GM23338 (cell line): ENCODE measurements at regions not wholly inside any gene's neighbourhood (a gene's known extent, or its start where the extent isn't known, plus 50 kb on each side); places are given as distances from the start of the nearest gene placed in this dataset.

Source experiments
- ATAC-seq: fragments of 200-7000 bp; cut with Tn5 transposase; 3 replicates; pipeline ENCODE4 v1.9.1; 2020
- DNase-seq: peaks from one replicate; pipeline ENCODE4 v3.0.0-alpha.2; 2015; ENCODE audit warnings: low spot score
- H2AFZ ChIP-seq: fragments of 200-600 bp; sonication (generic); 2 replicates; pipeline ENCODE4 v1.8.0; 2016; ENCODE audit warnings: antibody characterized with exemption, mild to moderate bottlenecking, moderate library complexity
- H3F3A ChIP-seq: fragments of 200-600 bp; sonication (generic); replicated peaks from 2 replicates; pipeline ENCODE4 v1.8.0; 2017; ENCODE audit warnings: antibody characterized with exemption, mixed run types, low read depth
- H3K27ac ChIP-seq: fragments of 200-600 bp; sonication (generic); 2 replicates; pipeline ENCODE4 v1.6.1; 2016; ENCODE audit warnings: low read depth
- H3K27me3 ChIP-seq: fragments of 200-600 bp; sonication (generic); 2 replicates; pipeline ENCODE4 v1.8.0; 2016; ENCODE audit warnings: mild to moderate bottlenecking, mixed run types, moderate library complexity; ENCODE audit not compliant: insufficient read depth
- H3K36me3 ChIP-seq: fragments of 200-600 bp; sonication (generic); 2 replicates; pipeline ENCODE4 v1.8.0; 2016; ENCODE audit warnings: mild to moderate bottlenecking; ENCODE audit not compliant: insufficient read depth
- H3K4me1 ChIP-seq: fragments of 200-600 bp; sonication (generic); 2 replicates; pipeline ENCODE4 v1.8.0; 2016; ENCODE audit warnings: mild to moderate bottlenecking, moderate library complexity; ENCODE audit not compliant: insufficient read depth
- H3K4me2 ChIP-seq: fragments of 200-600 bp; sonication (generic); 2 replicates; pipeline ENCODE4 v1.7.1; 2017; ENCODE audit warnings: mixed run types
- H3K4me3 ChIP-seq: fragments of 200-600 bp; sonication (generic); 2 replicates; pipeline ENCODE4 v1.6.1; 2016; ENCODE audit warnings: mixed run types
- H3K79me2 ChIP-seq: fragments of 200-600 bp; sonication (generic); replicated peaks from 2 replicates; pipeline ENCODE4 v1.8.0; 2017; ENCODE audit warnings: mild to moderate bottlenecking; ENCODE audit not compliant: insufficient read depth
- H3K9me2 ChIP-seq: fragments of 200-600 bp; sonication (generic); 2 replicates; pipeline ENCODE4 v1.8.0; 2017; ENCODE audit not compliant: insufficient read depth
- H4K20me1 ChIP-seq: fragments of 200-600 bp; sonication (generic); replicated peaks from 2 replicates; pipeline ENCODE4 v1.8.0; 2017; ENCODE audit warnings: mild to moderate bottlenecking; ENCODE audit not compliant: insufficient read depth
- H3K27ac Mint-ChIP-seq: 2 replicates; pipeline ENCODE4 v1.8.0; 2020; ENCODE audit warnings: inconsistent platforms, mild to moderate bottlenecking, moderate library complexity, mixed read lengths
- H3K27me3 Mint-ChIP-seq: 3 replicates; pipeline ENCODE4 v1.8.0; 2022; ENCODE audit warnings: low read depth, mild to moderate bottlenecking, moderate library complexity, mixed read lengths, inconsistent platforms; ENCODE audit not compliant: insufficient read depth, poor library complexity
- H3K36me3 Mint-ChIP-seq: 3 replicates; pipeline ENCODE4 v1.8.0; 2021; ENCODE audit warnings: low read depth, mild to moderate bottlenecking, inconsistent platforms, moderate library complexity, mixed read lengths
- H3K4me1 Mint-ChIP-seq: 3 replicates; pipeline ENCODE4 v1.8.0; 2020; ENCODE audit warnings: mild to moderate bottlenecking, inconsistent platforms, mixed read lengths
- H3K4me3 Mint-ChIP-seq: 3 replicates; pipeline ENCODE4 v1.8.0; 2021; ENCODE audit warnings: moderate library complexity, mild to moderate bottlenecking, inconsistent platforms, mixed read lengths
- H3K9me3 Mint-ChIP-seq: 3 replicates; pipeline ENCODE4 v1.8.0; 2020; ENCODE audit warnings: moderate library complexity, mild to moderate bottlenecking, inconsistent platforms, mixed read lengths
- CREB1 ChIP-seq: fragments of 250-450 bp; sonication (Bioruptor Pico); IDR thresholded peaks from 2 replicates; pipeline ENCODE4 v1.5.0; 2020; ENCODE audit warnings: low read depth, mild to moderate bottlenecking, moderate library complexity
- EZH2 ChIP-seq: fragments of 200-600 bp; sonication (generic); IDR thresholded peaks from one replicate; pipeline ENCODE4 v1.8.0; 2017; ENCODE audit warnings: antibody characterized with exemption, mild to moderate bottlenecking, low read depth; ENCODE audit not compliant: unreplicated experiment
- EZH2phosphoT487 ChIP-seq: fragments of 200-600 bp; sonication (generic); IDR thresholded peaks from one replicate; pipeline ENCODE4 v1.8.1; 2018; ENCODE audit warnings: antibody characterized with exemption; ENCODE audit not compliant: unreplicated experiment
- POLR2AphosphoS5 ChIP-seq: IDR thresholded peaks from 2 replicates; pipeline ENCODE4 v1.6.1; 2016; ENCODE audit warnings: antibody characterized with exemption, low read depth
- ZNF114 ChIP-seq: fragments of 250-450 bp; sonication (Bioruptor Pico); IDR thresholded peaks from 2 replicates; pipeline ENCODE4 v1.5.0; 2020; ENCODE audit warnings: mild to moderate bottlenecking, moderate library complexity
- ZNF331 ChIP-seq: fragments of 250-450 bp; sonication (Bioruptor Pico); IDR thresholded peaks from 2 replicates; pipeline ENCODE4 v1.5.0; 2020; ENCODE audit warnings: low read depth, mild to moderate bottlenecking, moderate library complexity
- TF ChIP-seq, protein P1 (sequence below): fragments of 250-450 bp; sonication (Bioruptor Pico); IDR thresholded peaks from 2 replicates; pipeline ENCODE4 v1.5.0; 2020; ENCODE audit warnings: mild to moderate bottlenecking, moderate library complexity
- TF ChIP-seq, protein P2 (sequence below): IDR thresholded peaks from one replicate; pipeline ENCODE4 v1.6.1; 2018; ENCODE audit warnings: antibody characterized with exemption; ENCODE audit not compliant: unreplicated experiment

DNA sequence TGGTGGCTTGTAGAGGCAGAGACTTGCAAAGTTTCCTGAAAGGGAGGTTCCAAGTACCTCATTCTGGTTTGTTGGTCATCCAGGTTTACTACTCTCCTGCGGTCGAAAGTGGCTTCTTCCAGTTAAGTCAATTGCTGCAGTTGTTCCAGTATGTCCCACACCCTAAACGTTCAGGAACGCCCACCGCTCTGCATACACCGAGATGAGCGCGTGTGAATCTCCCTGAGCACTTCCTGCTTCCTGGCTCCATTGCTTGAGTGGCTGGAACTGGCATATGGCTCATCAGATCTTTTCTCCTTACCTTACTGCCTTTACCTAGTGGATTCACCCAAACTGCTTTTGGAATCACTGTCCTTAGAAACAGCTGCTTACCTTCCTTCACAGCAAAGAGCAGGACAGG is 59.1 kb upstream of the GLIS3 start (continued):
- TF ChIP-seq, protein P1, sequence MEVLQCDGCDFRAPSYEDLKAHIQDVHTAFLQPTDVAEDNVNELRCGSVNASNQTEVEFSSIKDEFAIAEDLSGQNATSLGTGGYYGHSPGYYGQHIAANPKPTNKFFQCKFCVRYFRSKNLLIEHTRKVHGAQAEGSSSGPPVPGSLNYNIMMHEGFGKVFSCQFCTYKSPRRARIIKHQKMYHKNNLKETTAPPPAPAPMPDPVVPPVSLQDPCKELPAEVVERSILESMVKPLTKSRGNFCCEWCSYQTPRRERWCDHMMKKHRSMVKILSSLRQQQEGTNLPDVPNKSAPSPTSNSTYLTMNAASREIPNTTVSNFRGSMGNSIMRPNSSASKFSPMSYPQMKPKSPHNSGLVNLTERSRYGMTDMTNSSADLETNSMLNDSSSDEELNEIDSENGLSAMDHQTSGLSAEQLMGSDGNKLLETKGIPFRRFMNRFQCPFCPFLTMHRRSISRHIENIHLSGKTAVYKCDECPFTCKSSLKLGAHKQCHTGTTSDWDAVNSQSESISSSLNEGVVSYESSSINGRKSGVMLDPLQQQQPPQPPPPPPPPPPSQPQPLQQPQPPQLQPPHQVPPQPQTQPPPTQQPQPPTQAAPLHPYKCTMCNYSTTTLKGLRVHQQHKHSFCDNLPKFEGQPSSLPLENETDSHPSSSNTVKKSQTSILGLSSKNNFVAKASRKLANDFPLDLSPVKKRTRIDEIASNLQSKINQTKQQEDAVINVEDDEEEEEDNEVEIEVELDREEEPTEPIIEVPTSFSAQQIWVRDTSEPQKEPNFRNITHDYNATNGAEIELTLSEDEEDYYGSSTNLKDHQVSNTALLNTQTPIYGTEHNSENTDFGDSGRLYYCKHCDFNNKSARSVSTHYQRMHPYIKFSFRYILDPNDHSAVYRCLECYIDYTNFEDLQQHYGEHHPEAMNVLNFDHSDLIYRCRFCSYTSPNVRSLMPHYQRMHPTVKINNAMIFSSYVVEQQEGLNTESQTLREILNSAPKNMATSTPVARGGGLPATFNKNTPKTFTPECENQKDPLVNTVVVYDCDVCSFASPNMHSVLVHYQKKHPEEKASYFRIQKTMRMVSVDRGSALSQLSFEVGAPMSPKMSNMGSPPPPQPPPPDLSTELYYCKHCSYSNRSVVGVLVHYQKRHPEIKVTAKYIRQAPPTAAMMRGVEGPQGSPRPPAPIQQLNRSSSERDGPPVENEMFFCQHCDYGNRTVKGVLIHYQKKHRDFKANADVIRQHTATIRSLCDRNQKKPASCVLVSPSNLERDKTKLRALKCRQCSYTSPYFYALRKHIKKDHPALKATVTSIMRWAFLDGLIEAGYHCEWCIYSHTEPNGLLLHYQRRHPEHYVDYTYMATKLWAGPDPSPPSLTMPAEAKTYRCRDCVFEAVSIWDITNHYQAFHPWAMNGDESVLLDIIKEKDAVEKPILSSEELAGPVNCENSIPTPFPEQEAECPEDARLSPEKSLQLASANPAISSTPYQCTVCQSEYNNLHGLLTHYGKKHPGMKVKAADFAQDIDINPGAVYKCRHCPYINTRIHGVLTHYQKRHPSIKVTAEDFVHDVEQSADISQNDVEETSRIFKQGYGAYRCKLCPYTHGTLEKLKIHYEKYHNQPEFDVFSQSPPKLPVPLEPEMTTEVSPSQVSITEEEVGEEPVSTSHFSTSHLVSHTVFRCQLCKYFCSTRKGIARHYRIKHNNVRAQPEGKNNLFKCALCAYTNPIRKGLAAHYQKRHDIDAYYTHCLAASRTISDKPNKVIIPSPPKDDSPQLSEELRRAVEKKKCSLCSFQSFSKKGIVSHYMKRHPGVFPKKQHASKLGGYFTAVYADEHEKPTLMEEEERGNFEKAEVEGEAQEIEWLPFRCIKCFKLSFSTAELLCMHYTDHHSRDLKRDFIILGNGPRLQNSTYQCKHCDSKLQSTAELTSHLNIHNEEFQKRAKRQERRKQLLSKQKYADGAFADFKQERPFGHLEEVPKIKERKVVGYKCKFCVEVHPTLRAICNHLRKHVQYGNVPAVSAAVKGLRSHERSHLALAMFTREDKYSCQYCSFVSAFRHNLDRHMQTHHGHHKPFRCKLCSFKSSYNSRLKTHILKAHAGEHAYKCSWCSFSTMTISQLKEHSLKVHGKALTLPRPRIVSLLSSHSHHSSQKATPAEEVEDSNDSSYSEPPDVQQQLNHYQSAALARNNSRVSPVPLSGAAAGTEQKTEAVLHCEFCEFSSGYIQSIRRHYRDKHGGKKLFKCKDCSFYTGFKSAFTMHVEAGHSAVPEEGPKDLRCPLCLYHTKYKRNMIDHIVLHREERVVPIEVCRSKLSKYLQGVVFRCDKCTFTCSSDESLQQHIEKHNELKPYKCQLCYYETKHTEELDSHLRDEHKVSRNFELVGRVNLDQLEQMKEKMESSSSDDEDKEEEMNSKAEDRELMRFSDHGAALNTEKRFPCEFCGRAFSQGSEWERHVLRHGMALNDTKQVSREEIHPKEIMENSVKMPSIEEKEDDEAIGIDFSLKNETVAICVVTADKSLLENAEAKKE (CRISPR knock-in tag) = no peak
- TF ChIP-seq ZNF331 (CRISPR knock-in tag) = no peak
- TF ChIP-seq POLR2AphosphoS5 = no peak
- TF ChIP-seq EZH2phosphoT487 = no peak
- no peak for TF ChIP-seq ZNF114 (CRISPR knock-in tag)
- TF ChIP-seq EZH2 = no peak
- no peak for TF ChIP-seq CREB1 (CRISPR knock-in tag)

DNA sequence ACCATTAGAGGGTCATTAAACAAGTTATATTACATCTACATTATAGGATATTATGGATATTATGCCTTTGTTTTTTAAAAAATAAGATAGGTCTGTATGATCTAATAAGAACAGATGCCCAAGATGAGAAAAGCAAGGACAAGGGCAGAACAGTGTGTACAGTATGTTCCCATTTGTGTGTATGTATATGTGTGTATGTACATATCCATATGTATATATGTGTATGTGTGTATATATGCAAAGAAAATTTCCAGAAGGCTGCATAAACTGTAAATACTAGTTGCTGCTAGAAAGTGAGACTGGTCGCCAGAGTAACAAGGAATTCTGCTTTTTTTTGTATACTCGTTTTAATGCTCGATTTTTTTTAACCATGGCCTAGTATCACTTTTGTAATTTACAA is 58.1 kb upstream of the GLIS3 start:
- H3K79me2 ChIP-seq = no peaks in the 10 kb centered on the region
- no peak overlapping the region for H2AFZ ChIP-seq
- H3K27me3 ChIP-seq = no peaks in the 10 kb centered on the region
- H3K4me1 ChIP-seq = no peaks in the 10 kb centered on the region
- Mint-ChIP-seq H3K4me1 (peaks cover 2% of the 10 kb centered on the region; the same call in 1 of the 3 replicates), H3K4me3 (no peak overlapping the region), H3K27ac (no peak overlapping the region), H3K36me3 (no peaks in the 10 kb centered on the region), H3K27me3 (no peaks in the 10 kb centered on the region), H3K9me3 (no peaks in the 10 kb centered on the region)
- no peaks in the 10 kb centered on the region for H4K20me1 ChIP-seq
- no peak for TF ChIP-seq ZNF114 (CRISPR knock-in tag)
- TF ChIP-seq, protein P2, sequence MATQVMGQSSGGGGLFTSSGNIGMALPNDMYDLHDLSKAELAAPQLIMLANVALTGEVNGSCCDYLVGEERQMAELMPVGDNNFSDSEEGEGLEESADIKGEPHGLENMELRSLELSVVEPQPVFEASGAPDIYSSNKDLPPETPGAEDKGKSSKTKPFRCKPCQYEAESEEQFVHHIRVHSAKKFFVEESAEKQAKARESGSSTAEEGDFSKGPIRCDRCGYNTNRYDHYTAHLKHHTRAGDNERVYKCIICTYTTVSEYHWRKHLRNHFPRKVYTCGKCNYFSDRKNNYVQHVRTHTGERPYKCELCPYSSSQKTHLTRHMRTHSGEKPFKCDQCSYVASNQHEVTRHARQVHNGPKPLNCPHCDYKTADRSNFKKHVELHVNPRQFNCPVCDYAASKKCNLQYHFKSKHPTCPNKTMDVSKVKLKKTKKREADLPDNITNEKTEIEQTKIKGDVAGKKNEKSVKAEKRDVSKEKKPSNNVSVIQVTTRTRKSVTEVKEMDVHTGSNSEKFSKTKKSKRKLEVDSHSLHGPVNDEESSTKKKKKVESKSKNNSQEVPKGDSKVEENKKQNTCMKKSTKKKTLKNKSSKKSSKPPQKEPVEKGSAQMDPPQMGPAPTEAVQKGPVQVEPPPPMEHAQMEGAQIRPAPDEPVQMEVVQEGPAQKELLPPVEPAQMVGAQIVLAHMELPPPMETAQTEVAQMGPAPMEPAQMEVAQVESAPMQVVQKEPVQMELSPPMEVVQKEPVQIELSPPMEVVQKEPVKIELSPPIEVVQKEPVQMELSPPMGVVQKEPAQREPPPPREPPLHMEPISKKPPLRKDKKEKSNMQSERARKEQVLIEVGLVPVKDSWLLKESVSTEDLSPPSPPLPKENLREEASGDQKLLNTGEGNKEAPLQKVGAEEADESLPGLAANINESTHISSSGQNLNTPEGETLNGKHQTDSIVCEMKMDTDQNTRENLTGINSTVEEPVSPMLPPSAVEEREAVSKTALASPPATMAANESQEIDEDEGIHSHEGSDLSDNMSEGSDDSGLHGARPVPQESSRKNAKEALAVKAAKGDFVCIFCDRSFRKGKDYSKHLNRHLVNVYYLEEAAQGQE = no peak
- H3K4me3 ChIP-seq = no peak overlapping the region
- no peaks in the 10 kb centered on the region for H3K9me2 ChIP-seq
- no peaks in the 10 kb centered on the region for H3K36me3 ChIP-seq
- ATAC-seq = no peak
- no peaks in the 10 kb centered on the region for H3F3A ChIP-seq
- H3K27ac ChIP-seq = no peak overlapping the region
- DNase-seq = no peak
- H3K4me2 ChIP-seq = no peak overlapping the region
